LNCAP (cell line): ENCODE measurements at regions not wholly inside any gene's neighbourhood (a gene's known extent, or its start where the extent isn't known, plus 50 kb on each side); places are given as distances from the start of the nearest gene placed in this dataset.

Experiments used
- CTCF ChIP-seq: fragments of 450-650 bp; IDR thresholded peaks from 2 replicates; pipeline ENCODE4 v1.5.1; 2017; ENCODE audit warnings: mild to moderate bottlenecking

- TF ChIP-seq CTCF = no peak
These were observed 303.8 kb upstream of the MAN1A1 start for GRCh38 chr6:119653329-119653728.

- TF ChIP-seq CTCF = no peak
These were observed 300.0 kb upstream of the MAN1A1 start for GRCh38 chr6:119649531-119649930.

GRCh38 chr6:119647309-119647708 lies 297.7 kb upstream of the MAN1A1 start:
- TF ChIP-seq CTCF = no peak

GRCh38 chr6:119643876-119644275 lies 294.3 kb upstream of the MAN1A1 start:
- TF ChIP-seq CTCF = no peak

- TF ChIP-seq CTCF = no peak
These were observed 288.2 kb upstream of the MAN1A1 start for GRCh38 chr6:119637768-119638167.

GRCh38 chr6:119636060-119636459 lies 286.5 kb upstream of the MAN1A1 start:
- no peak for TF ChIP-seq CTCF

- no peak for TF ChIP-seq CTCF
These were observed 283.9 kb upstream of the MAN1A1 start for GRCh38 chr6:119633461-119633860.

- TF ChIP-seq CTCF = no peak
These were observed 281.1 kb upstream of the MAN1A1 start for GRCh38 chr6:119630561-119631192.
